ENCODE measurements at regions not wholly inside any gene's neighbourhood (a gene's known extent, or its start where the extent isn't known, plus 50 kb on each side); places are given as distances from the start of the nearest gene placed in this dataset.

DNA sequence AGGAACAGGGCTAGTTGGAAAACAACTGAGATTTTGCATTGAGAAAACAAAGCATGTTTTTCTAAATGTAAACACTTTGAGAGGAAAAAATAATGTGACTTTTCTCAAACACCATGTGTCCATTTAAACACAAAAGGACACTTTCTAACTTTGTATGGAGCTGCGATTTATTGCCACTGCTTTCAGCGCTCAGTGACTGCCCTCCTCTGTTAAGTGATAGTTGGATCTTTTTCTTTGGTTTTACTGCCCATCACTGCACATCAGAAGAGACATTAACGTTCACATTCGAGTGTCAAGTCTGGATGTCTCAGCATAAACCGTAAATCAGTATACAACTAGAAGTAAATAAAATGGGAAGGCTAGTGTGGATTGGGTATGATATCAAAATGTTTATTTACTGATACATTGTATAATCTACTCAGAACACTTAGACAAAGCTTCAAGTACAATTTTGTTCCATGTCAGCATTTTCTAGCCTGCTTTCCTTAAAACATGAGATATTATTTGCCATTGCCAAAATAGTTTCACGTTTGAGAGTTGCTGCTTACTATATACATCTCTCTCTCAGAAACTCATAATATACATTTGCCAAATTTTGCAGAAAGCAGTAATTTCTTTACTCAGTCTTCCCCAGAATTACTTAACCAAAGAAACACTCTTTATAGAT is 237.6 kb downstream of the IKZF2 start:
- TF ChIP-seq CTCF (IDR thresholded peaks at IDR 0.05; ENCODE audit: low read length) (no peak), EZH2phosphoT487 (IDR thresholded peaks at IDR 0.05; ENCODE audit: low read length) (no peak), EZH2 (optimal IDR thresholded peaks at IDR 0.05; ENCODE audit: low read depth, low read length) (no peak)

All from MM.1S (cell line).